ENCODE measurements at regions not wholly inside any gene's neighbourhood (a gene's known extent, or its start where the extent isn't known, plus 50 kb on each side); places are given as distances from the start of the nearest gene placed in this dataset.

DNA sequence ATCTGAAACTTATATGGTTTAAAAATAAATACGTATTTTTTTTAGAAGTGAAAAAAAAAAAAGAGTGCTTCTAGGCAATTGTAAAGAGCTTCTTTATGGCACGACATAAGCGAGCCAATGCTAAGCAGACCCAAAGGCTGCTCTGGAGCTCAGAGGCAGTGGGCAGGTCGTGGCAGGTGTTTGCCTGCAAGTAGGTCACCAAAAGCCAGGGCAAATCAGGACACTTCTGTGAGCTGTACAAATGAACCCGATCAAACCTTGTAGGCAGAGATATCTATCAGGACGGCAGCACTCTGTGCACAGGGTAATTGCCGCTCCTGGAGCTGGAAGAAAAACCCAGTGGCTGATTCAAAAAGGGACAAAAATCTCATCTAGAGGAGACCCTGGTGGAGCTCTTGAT is 75.9 kb downstream of the IRX2 start:
- no peaks in the 10 kb centered on the region for H4K20me1 ChIP-seq (replicated peaks; ENCODE audit: insufficient read depth)
- H3K27ac ChIP-seq (ENCODE audit: low read depth) = no peak overlapping the region
- no peaks in the 10 kb centered on the region for H3K27me3 Mint-ChIP-seq (ENCODE audit: insufficient read depth, low read depth, poor library complexity)
- H3K36me3 Mint-ChIP-seq (ENCODE audit: low read depth) = peaks cover 6% of the 10 kb centered on the region; the same call in 2 of the 3 replicates
- H3K4me3 Mint-ChIP-seq = no peak overlapping the region
- TF ChIP-seq EZH2phosphoT487 (IDR thresholded peaks at IDR 0.05; ENCODE audit: unreplicated experiment) (no peak), ZNF462 (CRISPR knock-in tag; IDR thresholded peaks at IDR 0.05) (no peak)
- peaks cover 3% of the 10 kb centered on the region; the same call in 1 of the 3 replicates for H3K4me1 Mint-ChIP-seq
- no peak overlapping the region for H3K4me2 ChIP-seq
- no peak overlapping the region for H3K4me3 ChIP-seq
- DNase-seq (ENCODE audit: low spot score) (no peak), ATAC-seq (no peak)
- H3K9me2 ChIP-seq (ENCODE audit: insufficient read depth) = no peaks in the 10 kb centered on the region
- peaks cover 8% of the 10 kb centered on the region for H3K9me3 Mint-ChIP-seq
- H2AFZ ChIP-seq = no peak overlapping the region
- H3K79me2 ChIP-seq (replicated peaks; ENCODE audit: insufficient read depth) = no peaks in the 10 kb centered on the region
- no peak overlapping the region for H3K27ac Mint-ChIP-seq
- no peaks in the 10 kb centered on the region for H3K27me3 ChIP-seq (ENCODE audit: insufficient read depth)
- H3K4me1 ChIP-seq (ENCODE audit: insufficient read depth) = no peaks in the 10 kb centered on the region
- H3K36me3 ChIP-seq (ENCODE audit: insufficient read depth) = no peaks in the 10 kb centered on the region; the same call in 1 of the 2 replicates
- no peaks in the 10 kb centered on the region for H3F3A ChIP-seq (replicated peaks; ENCODE audit: low read depth)

- H3K36me3 ChIP-seq (ENCODE audit: insufficient read depth) = no peaks in the 10 kb centered on the region; the same call in 1 of the 2 replicates
- no peaks in the 10 kb centered on the region for H3K27me3 ChIP-seq (ENCODE audit: insufficient read depth)
- Mint-ChIP-seq H3K4me1 (peaks cover 3% of the 10 kb centered on the region; the same call in 1 of the 3 replicates), H3K36me3 (ENCODE audit: low read depth) (peaks cover 6% of the 10 kb centered on the region; the same call in 2 of the 3 replicates), H3K27ac (no peak overlapping the region), H3K4me3 (no peak overlapping the region), H3K9me3 (peaks cover 8% of the 10 kb centered on the region), H3K27me3 (ENCODE audit: insufficient read depth, low read depth, poor library complexity) (no peaks in the 10 kb centered on the region)
- H3K27ac ChIP-seq (ENCODE audit: low read depth) = no peak overlapping the region
- H3K79me2 ChIP-seq (replicated peaks; ENCODE audit: insufficient read depth) = no peaks in the 10 kb centered on the region
- no peak overlapping the region for H3K4me2 ChIP-seq
- H3K4me1 ChIP-seq (ENCODE audit: insufficient read depth) = no peaks in the 10 kb centered on the region
- no peak overlapping the region for H2AFZ ChIP-seq
- no peak overlapping the region for H3K4me3 ChIP-seq
- no peak for DNase-seq (ENCODE audit: low spot score)
- no peak for ATAC-seq
- TF ChIP-seq, protein P1, sequence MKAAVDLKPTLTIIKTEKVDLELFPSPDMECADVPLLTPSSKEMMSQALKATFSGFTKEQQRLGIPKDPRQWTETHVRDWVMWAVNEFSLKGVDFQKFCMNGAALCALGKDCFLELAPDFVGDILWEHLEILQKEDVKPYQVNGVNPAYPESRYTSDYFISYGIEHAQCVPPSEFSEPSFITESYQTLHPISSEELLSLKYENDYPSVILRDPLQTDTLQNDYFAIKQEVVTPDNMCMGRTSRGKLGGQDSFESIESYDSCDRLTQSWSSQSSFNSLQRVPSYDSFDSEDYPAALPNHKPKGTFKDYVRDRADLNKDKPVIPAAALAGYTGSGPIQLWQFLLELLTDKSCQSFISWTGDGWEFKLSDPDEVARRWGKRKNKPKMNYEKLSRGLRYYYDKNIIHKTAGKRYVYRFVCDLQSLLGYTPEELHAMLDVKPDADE (IDR thresholded peaks at IDR 0.05) = no peak
- no peak for TF ChIP-seq CREB1 (CRISPR knock-in tag; IDR thresholded peaks at IDR 0.05; ENCODE audit: low read depth)
- TF ChIP-seq EZH2phosphoT487 (IDR thresholded peaks at IDR 0.05; ENCODE audit: unreplicated experiment) = no peak
- TF ChIP-seq STAT1 (IDR thresholded peaks at IDR 0.05; ENCODE audit: unreplicated experiment) = no peak
- TF ChIP-seq POLR2AphosphoS5 (IDR thresholded peaks at IDR 0.05; ENCODE audit: low read depth) = no peak
- no peak for TF ChIP-seq NANOG (IDR thresholded peaks at IDR 0.05; ENCODE audit: borderline replicate concordance)
- H4K20me1 ChIP-seq (replicated peaks; ENCODE audit: insufficient read depth) = no peaks in the 10 kb centered on the region
- H3F3A ChIP-seq (replicated peaks; ENCODE audit: low read depth) = no peaks in the 10 kb centered on the region
- H3K9me2 ChIP-seq (ENCODE audit: insufficient read depth) = no peaks in the 10 kb centered on the region
Observed at GRCh38 chr5:2674456-2674855, 77.0 kb downstream of the IRX2 start.

Measured in GM23338 (cell line).